ENCODE measurements at regions not wholly inside any gene's neighbourhood (a gene's known extent, or its start where the extent isn't known, plus 50 kb on each side); places are given as distances from the start of the nearest gene placed in this dataset.

DNA sequence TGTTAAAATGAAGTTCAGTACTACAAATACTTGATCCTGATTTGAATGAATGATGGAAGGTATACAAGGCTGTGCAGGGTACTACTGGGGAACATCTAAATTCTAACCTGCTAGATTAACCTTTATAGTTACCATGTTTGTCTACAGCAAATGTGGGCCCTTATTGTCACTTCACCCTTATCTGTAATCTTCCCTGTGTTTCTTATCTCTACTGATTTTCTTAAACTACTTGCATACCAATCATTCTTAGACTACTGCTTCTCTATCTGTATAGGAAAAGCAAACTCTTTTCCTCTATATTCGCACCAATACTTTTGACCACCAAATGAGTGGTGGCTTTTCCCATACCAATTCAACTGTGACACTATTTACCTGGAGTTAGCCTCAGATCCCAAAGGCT lies 210.7 kb downstream of the HINT1 start:
- 86 to 92% (median 92%) methylated on average over 1 of the region's 1 CpG for WGBS, 3 donors
- no peak for ATAC-seq

GRCh38 chr5:130939059-130939458 lies 226.0 kb downstream of the HINT1 start:
- TF ChIP-seq, protein P1, sequence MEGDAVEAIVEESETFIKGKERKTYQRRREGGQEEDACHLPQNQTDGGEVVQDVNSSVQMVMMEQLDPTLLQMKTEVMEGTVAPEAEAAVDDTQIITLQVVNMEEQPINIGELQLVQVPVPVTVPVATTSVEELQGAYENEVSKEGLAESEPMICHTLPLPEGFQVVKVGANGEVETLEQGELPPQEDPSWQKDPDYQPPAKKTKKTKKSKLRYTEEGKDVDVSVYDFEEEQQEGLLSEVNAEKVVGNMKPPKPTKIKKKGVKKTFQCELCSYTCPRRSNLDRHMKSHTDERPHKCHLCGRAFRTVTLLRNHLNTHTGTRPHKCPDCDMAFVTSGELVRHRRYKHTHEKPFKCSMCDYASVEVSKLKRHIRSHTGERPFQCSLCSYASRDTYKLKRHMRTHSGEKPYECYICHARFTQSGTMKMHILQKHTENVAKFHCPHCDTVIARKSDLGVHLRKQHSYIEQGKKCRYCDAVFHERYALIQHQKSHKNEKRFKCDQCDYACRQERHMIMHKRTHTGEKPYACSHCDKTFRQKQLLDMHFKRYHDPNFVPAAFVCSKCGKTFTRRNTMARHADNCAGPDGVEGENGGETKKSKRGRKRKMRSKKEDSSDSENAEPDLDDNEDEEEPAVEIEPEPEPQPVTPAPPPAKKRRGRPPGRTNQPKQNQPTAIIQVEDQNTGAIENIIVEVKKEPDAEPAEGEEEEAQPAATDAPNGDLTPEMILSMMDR (IDR thresholded peaks at IDR 0.05): no peak
- Histone ChIP-seq H3K36me3 (ENCODE audit: insufficient read depth in 1 of 2, low read depth in 1 of 2) (no peaks in the 10 kb centered on the region), H3K4me1 (no peaks in the 10 kb centered on the region), H3K4me3 (no peak overlapping the region), H3K9me3 (no peaks in the 10 kb centered on the region), H3K27ac (no peak overlapping the region), H3K27me3 (ENCODE audit: insufficient read depth in 3 of 3, low read length in 2 of 3) (no peaks in the 10 kb centered on the region)
- 63 to 84% (median 73%) methylated on average over 3 of the region's 3 CpGs for WGBS, 3 donors
- ATAC-seq (no peak), DNase-seq (no peak)
- intact Hi-C loops (cut with DNase I): no loop called here

More for the DNA sequence above, 210.7 kb downstream of the HINT1 start:
- DNase-seq: no peak
- no peaks in the 10 kb centered on the region for H3K27me3 ChIP-seq (ENCODE audit: insufficient read depth in 3 of 3, low read length in 2 of 3)
- intact Hi-C loops (cut with DNase I): no loop called here
- no peaks in the 10 kb centered on the region for H3K9me3 ChIP-seq
- H3K4me3 ChIP-seq: no peak overlapping the region
- TF ChIP-seq, protein P1 (IDR thresholded peaks at IDR 0.05): no peak
- H3K27ac ChIP-seq: no peak overlapping the region
- H3K36me3 ChIP-seq (ENCODE audit: insufficient read depth in 1 of 2, low read depth in 1 of 2): no peaks in the 10 kb centered on the region
- no peaks in the 10 kb centered on the region for H3K4me1 ChIP-seq

- H3K4me1 ChIP-seq: no peaks in the 10 kb centered on the region
- intact Hi-C loops (cut with DNase I): no loop called here
- H3K27me3 ChIP-seq (ENCODE audit: insufficient read depth in 3 of 3, low read length in 2 of 3): no peaks in the 10 kb centered on the region
- ATAC-seq: no peak
- no peak overlapping the region for H3K27ac ChIP-seq
- no peaks in the 10 kb centered on the region for H3K36me3 ChIP-seq (ENCODE audit: insufficient read depth in 1 of 2, low read depth in 1 of 2)
- H3K9me3 ChIP-seq: no peaks in the 10 kb centered on the region
- TF ChIP-seq, protein P1 (IDR thresholded peaks at IDR 0.05): no peak
- 65 to 83% (median 77%) methylated on average over 2 of the region's 2 CpGs for WGBS, 3 donors
- H3K4me3 ChIP-seq: no peak overlapping the region
- DNase-seq: no peak
Observed at GRCh38 chr5:130937046-130937445, 228.0 kb downstream of the HINT1 start.

GRCh38 chr5:130923543-130924124 lies 241.4 kb downstream of the HINT1 start:
- Histone ChIP-seq H3K9me3 (no peaks in the 10 kb centered on the region), H3K4me1 (no peaks in the 10 kb centered on the region), H3K36me3 (ENCODE audit: insufficient read depth in 1 of 2, low read depth in 1 of 2) (no peaks in the 10 kb centered on the region), H3K27ac (no peak overlapping the region), H3K4me3 (no peak overlapping the region), H3K27me3 (ENCODE audit: insufficient read depth in 3 of 3, low read length in 2 of 3) (no peaks in the 10 kb centered on the region)
- 70 to 89% (median 83%) methylated on average over 3 of the region's 3 CpGs for WGBS, 3 donors
- ATAC-seq (no peak), DNase-seq (no peak)
- TF ChIP-seq, protein P1 (IDR thresholded peaks at IDR 0.05): no peak
- intact Hi-C loops (cut with DNase I): no loop called here

DNA sequence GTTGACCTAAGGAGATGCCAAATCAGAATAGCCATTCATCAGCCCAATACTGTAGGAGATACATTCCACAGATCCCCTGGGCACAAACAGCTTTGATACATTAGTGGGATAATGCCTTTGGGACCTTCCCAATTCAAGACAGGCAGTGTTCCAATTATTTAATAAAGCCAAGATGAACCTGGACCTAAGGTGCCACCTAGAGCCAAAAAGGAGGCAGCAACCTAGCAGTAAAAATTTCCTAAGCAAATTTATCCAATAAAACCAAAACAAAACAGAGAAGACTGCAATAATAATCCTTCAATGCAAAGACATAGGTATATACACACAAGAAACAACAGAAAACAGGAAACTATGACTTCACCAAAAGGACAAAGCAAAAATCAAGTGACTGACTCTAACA lies 253.0 kb downstream of the HINT1 start:
- no peaks in the 10 kb centered on the region for H3K4me1 ChIP-seq
- H3K4me3 ChIP-seq: no peak overlapping the region
- no peak overlapping the region for H3K27ac ChIP-seq
- no peaks in the 10 kb centered on the region for H3K36me3 ChIP-seq (ENCODE audit: insufficient read depth in 1 of 2, low read depth in 1 of 2)
- ATAC-seq (no peak), DNase-seq (no peak)
- H3K27me3 ChIP-seq (ENCODE audit: insufficient read depth in 3 of 3, low read length in 2 of 3): no peaks in the 10 kb centered on the region
- peaks cover 3% of the 10 kb centered on the region for H3K9me3 ChIP-seq
- TF ChIP-seq, protein P1 (IDR thresholded peaks at IDR 0.05): no peak
- intact Hi-C loops (cut with DNase I): no loop called here

Data from psoas muscle (tissue), 7 donors.